Right lobe of liver (tissue), 6 donors: ENCODE measurements at regions not wholly inside any gene's neighbourhood (a gene's known extent, or its start where the extent isn't known, plus 50 kb on each side); places are given as distances from the start of the nearest gene placed in this dataset.

Experiments used
- ATAC-seq, 4 donors: fragments of 200-7000 bp; cut with Tn5 transposase; one replicate each; pipeline ENCODE4 v1.9.1; 2020; ENCODE audit warnings: mild to moderate bottlenecking in 4 of 4, moderate library complexity in 4 of 4
- DNase-seq, 3 donors: peaks; one replicate each; pipeline ENCODE4 v3.0.0-alpha.2; 2020
- H3K27ac ChIP-seq, 3 donors: fragments of 200-600 bp; one replicate each; pipeline ENCODE4 v1.8.0; 2022
- H3K27me3 ChIP-seq, 2 donors: fragments of 200-600 bp; one replicate each; pipeline ENCODE4 v1.8.0; 2022
- H3K36me3 ChIP-seq, 4 donors: fragments of 200-600 bp; sonication (generic) in 1 of 4; one replicate each; pipeline versions ENCODE4 v1.5.1 to v1.8.0; 2017 to 2022; ENCODE audit warnings: control low read depth in 1 of 4
- H3K4me1 ChIP-seq, 4 donors: fragments of 200-600 bp; sonication (generic) in 1 of 4; one replicate each; pipeline versions ENCODE4 v1.5.1 to v1.8.0; 2017 to 2022; ENCODE audit warnings: control low read depth in 1 of 4
- H3K4me3 ChIP-seq, 3 donors: fragments of 200-600 bp; one replicate each; pipeline ENCODE4 v1.8.0; 2022
- H3K9me3 ChIP-seq, 4 donors: fragments of 200-600 bp; sonication (generic) in 1 of 4; one replicate each; pipeline versions ENCODE4 v1.5.1 to v1.8.0; 2017 to 2022; ENCODE audit warnings: control low read depth in 1 of 4
- CTCF ChIP-seq, 4 donors: fragments of 200-600 bp in 3 of 4; fragments of 450-650 bp in 1 of 4; IDR thresholded peaks; one replicate each; pipeline versions ENCODE4 v1.5.1 to v1.8.0; 2016 to 2022; ENCODE audit warnings: antibody characterized with exemption in 4 of 4, mild to moderate bottlenecking in 2 of 4
- POLR2A ChIP-seq: fragments of 450-650 bp; IDR thresholded peaks from one replicate; pipeline ENCODE4 v1.6.1; 2017; ENCODE audit warnings: antibody characterized with exemption, mild to moderate bottlenecking
- WGBS: methylation state at CpG from one replicate; pipeline ENCODE4 v1.1.6; 2018; ENCODE audit warnings: low coverage, low lambda C conversion rate; ENCODE audit not compliant: insufficient coverage; ENCODE audit errors: missing lambda C conversion rate; 5-methylcytosine and 5-hydroxymethylcytosine counted together
- intact Hi-C, 2 donors: fragments of 100-400 bp; cut with DNase I; formaldehyde crosslinking; loops; one replicate each; pipeline versions ENCODE4 v1.11.2 to v1.14.1; 2022
- donor health status: DM: no; HTN: yes; CAD: no.
- donor health status: DM: no; HTN: no; CAD: no.
- donor health status: DM: no; HTN: no; CAD: no.
- donor health status: DM: no; HTN: yes; CAD: no.
- donor health status: DM: no; HTN: yes; CAD: no.

GRCh38 chr2:8111193-8111592 lies 570.7 kb upstream of the ID2 start:
- Histone ChIP-seq H3K9me3 (no peaks in the 10 kb centered on the region), H3K4me3 (no peak overlapping the region), H3K36me3 (no peaks in the 10 kb centered on the region), H3K27me3 (no peaks in the 10 kb centered on the region), H3K4me1 (no peaks in the 10 kb centered on the region), H3K27ac (no peak overlapping the region)
- WGBS: 50% methylated on average over 1 of the region's 1 CpG
- intact Hi-C loops: no loop called here
- DNase-seq: no peak
- TF ChIP-seq CTCF (IDR thresholded peaks at IDR 0.05): no peak
- no peak for TF ChIP-seq POLR2A
- no peak for ATAC-seq

GRCh38 chr2:8115456-8115855 lies 566.4 kb upstream of the ID2 start:
- Histone ChIP-seq H3K36me3 (no peaks in the 10 kb centered on the region), H3K9me3 (no peaks in the 10 kb centered on the region), H3K4me3 (no peak overlapping the region), H3K27me3 (no peaks in the 10 kb centered on the region), H3K4me1 (peaks cover 0 to 29% (median 5%) of the 10 kb centered on the region in 4 donors), H3K27ac (no peak overlapping the region)
- WGBS: 100% methylated on average over 2 of the region's 4 CpGs
- ATAC-seq (no peak), DNase-seq (no peak)
- TF ChIP-seq POLR2A (no peak), CTCF (IDR thresholded peaks at IDR 0.05) (no peak)
- intact Hi-C loops: no loop called here

- Histone ChIP-seq H3K27me3 (no peaks in the 10 kb centered on the region), H3K27ac (no peak overlapping the region), H3K4me3 (no peak overlapping the region), H3K36me3 (no peaks in the 10 kb centered on the region), H3K9me3 (no peaks in the 10 kb centered on the region), H3K4me1 (peaks cover 0 to 34% (median 5%) of the 10 kb centered on the region in 4 donors)
- intact Hi-C loops: no loop called here
- TF ChIP-seq POLR2A (no peak), CTCF (IDR thresholded peaks at IDR 0.05) (no peak)
- DNase-seq: no peak
- no peak for ATAC-seq
- WGBS: 84% methylated on average over 2 of the region's 3 CpGs
Observed at GRCh38 chr2:8115966-8116365, 565.9 kb upstream of the ID2 start.

GRCh38 chr2:8116661-8117060 lies 565.2 kb upstream of the ID2 start:
- H3K36me3 ChIP-seq: no peaks in the 10 kb centered on the region
- H3K27ac ChIP-seq: no peak overlapping the region
- no peak overlapping the region for H3K4me3 ChIP-seq
- ATAC-seq (no peak), DNase-seq (peak in 1 of 3 donors; percentile 29)
- no peaks in the 10 kb centered on the region for H3K9me3 ChIP-seq
- H3K4me1 ChIP-seq: peaks cover 0 to 41% (median 8%) of the 10 kb centered on the region in 4 donors
- TF ChIP-seq CTCF (IDR thresholded peaks at IDR 0.05) (no peak), POLR2A (no peak)
- intact Hi-C loops: no loop called here
- H3K27me3 ChIP-seq: no peaks in the 10 kb centered on the region
- 59% methylated on average over 3 of the region's 7 CpGs for WGBS
